Panc1 (cell line): ENCODE measurements at regions not wholly inside any gene's neighbourhood (a gene's known extent, or its start where the extent isn't known, plus 50 kb on each side); places are given as distances from the start of the nearest gene placed in this dataset.

Experiments used
- ATAC-seq: fragments of 200-7000 bp; cut with Tn5 transposase; 2 replicates; pipeline ENCODE4 v1.9.1; 2020; ENCODE audit warnings: mild to moderate bottlenecking, moderate library complexity
- BruUV-seq: library from RNA; stranded (reverse); fragments of 400-500 nt; replicated peaks from 2 replicates; lab custom pipeline; 2021; lab: Mats Ljungman, UMichigan
- CTCF ChIA-PET: fragments of 300-600 bp; sonication (Branson Sonifier 250); formaldehyde crosslinking; loops from one replicate; lab custom pipeline; 2022; ENCODE audit warnings: antibody characterized with exemption; lab: Charles Lee
- POLR2A ChIA-PET: fragments of 300-600 bp; sonication (Branson Sonifier 250); formaldehyde crosslinking; loops from one replicate; lab custom pipeline; 2022; ENCODE audit warnings: antibody characterized with exemption; lab: Charles Lee
- DNase-seq: peaks from one replicate; pipeline ENCODE4 v3.0.0-alpha.2; 2010; ENCODE audit warnings: low read depth, low spot score
- H3K27ac ChIP-seq: 2 replicates; pipeline ENCODE4 v1.5.1; 2011; ENCODE audit warnings: mild to moderate bottlenecking, low read length, inconsistent platforms
- H3K27me3 ChIP-seq: fragments of 200-500 bp; sonication (Bioruptor generic); 2 replicates; pipeline ENCODE4 v1.6.0; 2014; ENCODE audit warnings: low read length, inconsistent platforms; ENCODE audit not compliant: control insufficient read depth, insufficient read depth
- H3K36me3 ChIP-seq: fragments of 200-500 bp; sonication (Bioruptor generic); 2 replicates; pipeline ENCODE4 v1.5.1; 2014; ENCODE audit warnings: inconsistent platforms, mild to moderate bottlenecking, low read length, moderate library complexity; ENCODE audit not compliant: control insufficient read depth, insufficient read depth
- H3K4me1 ChIP-seq: 2 replicates; pipeline ENCODE4 v1.5.1; 2011; ENCODE audit warnings: inconsistent platforms, mild to moderate bottlenecking, low read length, moderate library complexity; ENCODE audit not compliant: control insufficient read depth, insufficient read depth
- H3K4me3 ChIP-seq, 2 experiments: 2 replicates each; pipeline ENCODE4 v1.5.1; 2011 to 2012; ENCODE audit warnings: low read depth in 2 of 2, low read length in 2 of 2, mild to moderate bottlenecking in 2 of 2, inconsistent platforms in 1 of 2, moderate library complexity in 1 of 2
- H3K9me3 ChIP-seq: fragments of 200-500 bp; sonication (Bioruptor generic); 2 replicates; pipeline ENCODE4 v1.5.1; 2014; ENCODE audit warnings: low read depth, mild to moderate bottlenecking, inconsistent platforms, low read length, moderate library complexity; ENCODE audit not compliant: control insufficient read depth, insufficient read depth
- POLR2AphosphoS5 ChIP-seq: IDR thresholded peaks from 2 replicates; pipeline ENCODE4 v1.6.1; 2012; ENCODE audit warnings: mild to moderate bottlenecking, low read depth, low read length, moderate library complexity
- SIN3A ChIP-seq: IDR thresholded peaks from 2 replicates; pipeline ENCODE4 v1.6.1; 2012; ENCODE audit warnings: low read depth, mild to moderate bottlenecking, low read length, moderate library complexity, borderline replicate concordance; ENCODE audit not compliant: insufficient read depth
- TCF7L2 ChIP-seq: IDR thresholded peaks from 2 replicates; pipeline ENCODE4 v1.6.1; 2011; ENCODE audit warnings: mild to moderate bottlenecking, low read depth, low read length, inconsistent platforms
- in situ Hi-C: cut with HindIII; loops from 2 replicates; pipeline ENCODE4 v1.10.0; 2016; ENCODE audit warnings: low sequenced_read_pairs, low pct_unique_long_range_greater_than_20kb
- intact Hi-C: fragments of 100-400 bp; cut with micrococcal nuclease; formaldehyde crosslinking; loops from one replicate; pipeline ENCODE4 v1.10.0; 2022; ENCODE audit not compliant: unreplicated experiment
- TF ChIP-seq, protein P1 (sequence below): fragments of 450-650 bp; IDR thresholded peaks from 2 replicates; pipeline ENCODE4 v1.5.1; 2017; ENCODE audit warnings: mild to moderate bottlenecking
- TF ChIP-seq, protein P2 (sequence below), 2 experiments: IDR thresholded peaks; 2 replicates each; pipeline ENCODE4 v1.6.1; 2011 to 2012; ENCODE audit warnings: low read depth in 2 of 2, control low read depth in 1 of 2, low read length in 1 of 2, mild to moderate bottlenecking in 1 of 2, moderate library complexity in 1 of 2; ENCODE audit not compliant: insufficient read depth in 1 of 2

- intact Hi-C loops (no loop called here), in situ Hi-C loops (no loop called here)
- DNase-seq: no peak
- Histone ChIP-seq H3K4me3 (no peak overlapping the region), H3K27ac (no peak overlapping the region), H3K36me3 (no peaks in the 10 kb centered on the region), H3K4me1 (no peaks in the 10 kb centered on the region), H3K9me3 (no peaks in the 10 kb centered on the region), H3K27me3 (no peaks in the 10 kb centered on the region)
- ChIA-PET CTCF (no interaction called here), POLR2A (no interaction called here)
- no TSS peak for BruUV-seq
- no peak for ATAC-seq
- no peak for TF ChIP-seq TCF7L2
- TF ChIP-seq SIN3A: no peak
- TF ChIP-seq POLR2AphosphoS5: no peak
- TF ChIP-seq, protein P1, sequence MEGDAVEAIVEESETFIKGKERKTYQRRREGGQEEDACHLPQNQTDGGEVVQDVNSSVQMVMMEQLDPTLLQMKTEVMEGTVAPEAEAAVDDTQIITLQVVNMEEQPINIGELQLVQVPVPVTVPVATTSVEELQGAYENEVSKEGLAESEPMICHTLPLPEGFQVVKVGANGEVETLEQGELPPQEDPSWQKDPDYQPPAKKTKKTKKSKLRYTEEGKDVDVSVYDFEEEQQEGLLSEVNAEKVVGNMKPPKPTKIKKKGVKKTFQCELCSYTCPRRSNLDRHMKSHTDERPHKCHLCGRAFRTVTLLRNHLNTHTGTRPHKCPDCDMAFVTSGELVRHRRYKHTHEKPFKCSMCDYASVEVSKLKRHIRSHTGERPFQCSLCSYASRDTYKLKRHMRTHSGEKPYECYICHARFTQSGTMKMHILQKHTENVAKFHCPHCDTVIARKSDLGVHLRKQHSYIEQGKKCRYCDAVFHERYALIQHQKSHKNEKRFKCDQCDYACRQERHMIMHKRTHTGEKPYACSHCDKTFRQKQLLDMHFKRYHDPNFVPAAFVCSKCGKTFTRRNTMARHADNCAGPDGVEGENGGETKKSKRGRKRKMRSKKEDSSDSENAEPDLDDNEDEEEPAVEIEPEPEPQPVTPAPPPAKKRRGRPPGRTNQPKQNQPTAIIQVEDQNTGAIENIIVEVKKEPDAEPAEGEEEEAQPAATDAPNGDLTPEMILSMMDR: no peak
These were observed 620.5 kb downstream of the DOK5 start for GRCh38 chr20:55095745-55096400.

- no TSS peak for BruUV-seq
- no peak for TF ChIP-seq SIN3A
- TF ChIP-seq POLR2AphosphoS5: no peak
- TF ChIP-seq, protein P1: no peak
- TF ChIP-seq TCF7L2: no peak
- TF ChIP-seq, protein P2, sequence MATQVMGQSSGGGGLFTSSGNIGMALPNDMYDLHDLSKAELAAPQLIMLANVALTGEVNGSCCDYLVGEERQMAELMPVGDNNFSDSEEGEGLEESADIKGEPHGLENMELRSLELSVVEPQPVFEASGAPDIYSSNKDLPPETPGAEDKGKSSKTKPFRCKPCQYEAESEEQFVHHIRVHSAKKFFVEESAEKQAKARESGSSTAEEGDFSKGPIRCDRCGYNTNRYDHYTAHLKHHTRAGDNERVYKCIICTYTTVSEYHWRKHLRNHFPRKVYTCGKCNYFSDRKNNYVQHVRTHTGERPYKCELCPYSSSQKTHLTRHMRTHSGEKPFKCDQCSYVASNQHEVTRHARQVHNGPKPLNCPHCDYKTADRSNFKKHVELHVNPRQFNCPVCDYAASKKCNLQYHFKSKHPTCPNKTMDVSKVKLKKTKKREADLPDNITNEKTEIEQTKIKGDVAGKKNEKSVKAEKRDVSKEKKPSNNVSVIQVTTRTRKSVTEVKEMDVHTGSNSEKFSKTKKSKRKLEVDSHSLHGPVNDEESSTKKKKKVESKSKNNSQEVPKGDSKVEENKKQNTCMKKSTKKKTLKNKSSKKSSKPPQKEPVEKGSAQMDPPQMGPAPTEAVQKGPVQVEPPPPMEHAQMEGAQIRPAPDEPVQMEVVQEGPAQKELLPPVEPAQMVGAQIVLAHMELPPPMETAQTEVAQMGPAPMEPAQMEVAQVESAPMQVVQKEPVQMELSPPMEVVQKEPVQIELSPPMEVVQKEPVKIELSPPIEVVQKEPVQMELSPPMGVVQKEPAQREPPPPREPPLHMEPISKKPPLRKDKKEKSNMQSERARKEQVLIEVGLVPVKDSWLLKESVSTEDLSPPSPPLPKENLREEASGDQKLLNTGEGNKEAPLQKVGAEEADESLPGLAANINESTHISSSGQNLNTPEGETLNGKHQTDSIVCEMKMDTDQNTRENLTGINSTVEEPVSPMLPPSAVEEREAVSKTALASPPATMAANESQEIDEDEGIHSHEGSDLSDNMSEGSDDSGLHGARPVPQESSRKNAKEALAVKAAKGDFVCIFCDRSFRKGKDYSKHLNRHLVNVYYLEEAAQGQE (IDR thresholded peaks at IDR 0.05; ENCODE audit: insufficient read depth in 1 of 2, low read depth in 2 of 2, low read length in 1 of 2): no peak
- no peak overlapping the region for H3K4me3 ChIP-seq
- H3K36me3 ChIP-seq: no peaks in the 10 kb centered on the region
- no peaks in the 10 kb centered on the region for H3K9me3 ChIP-seq
- ChIA-PET POLR2A (no interaction called here), CTCF (no interaction called here)
- ATAC-seq (no peak), DNase-seq (no peak)
- H3K27me3 ChIP-seq: no peaks in the 10 kb centered on the region
- in situ Hi-C loops (no loop called here), intact Hi-C loops (no loop called here)
- no peak overlapping the region for H3K27ac ChIP-seq
- H3K4me1 ChIP-seq: no peaks in the 10 kb centered on the region
These were observed 619.0 kb downstream of the DOK5 start for GRCh38 chr20:55094353-55094861.
